A549 (cell line): ENCODE measurements at regions not wholly inside any gene's neighbourhood (a gene's known extent, or its start where the extent isn't known, plus 50 kb on each side); places are given as distances from the start of the nearest gene placed in this dataset.

Experiments used
- CHD2 ChIP-seq: fragments of 150-350 bp; IDR thresholded peaks from 2 replicates; pipeline ENCODE4 v1.6.1; 2014; ENCODE audit warnings: low read length; ENCODE audit not compliant: partially characterized antibody
- HDAC2 ChIP-seq: fragments of 200-600 bp; sonication (generic); IDR thresholded peaks from 2 replicates; pipeline ENCODE4 v1.6.1; 2016
- KDM5A ChIP-seq: fragments of 200-600 bp; sonication (generic); IDR thresholded peaks from 2 replicates; pipeline ENCODE4 v1.6.1; 2016; ENCODE audit warnings: antibody characterized with exemption, mild to moderate bottlenecking
- POLR2A ChIP-seq: IDR thresholded peaks from 2 replicates; pipeline ENCODE4 v1.6.1; 2012; ENCODE audit warnings: mild to moderate bottlenecking, low read length
- RAD21 ChIP-seq, 2 experiments: fragments of >200 bp in 1 of 2; sonication (Bioruptor Twin) in 1 of 2; formaldehyde crosslinking in 1 of 2; IDR thresholded peaks in 1 of 2; conservative IDR thresholded peaks in 1 of 2; 2 replicates in 1 of 2; 3 replicates in 1 of 2; pipeline ENCODE4 v1.6.1; 2012 to 2018; ENCODE audit warnings: inconsistent platforms in 1 of 2
- TF ChIP-seq, protein P1 (sequence below): fragments of >200 bp; sonication (Bioruptor Twin); formaldehyde crosslinking; IDR thresholded peaks from 3 replicates; pipeline ENCODE4 v1.5.1; 2016

DNA sequence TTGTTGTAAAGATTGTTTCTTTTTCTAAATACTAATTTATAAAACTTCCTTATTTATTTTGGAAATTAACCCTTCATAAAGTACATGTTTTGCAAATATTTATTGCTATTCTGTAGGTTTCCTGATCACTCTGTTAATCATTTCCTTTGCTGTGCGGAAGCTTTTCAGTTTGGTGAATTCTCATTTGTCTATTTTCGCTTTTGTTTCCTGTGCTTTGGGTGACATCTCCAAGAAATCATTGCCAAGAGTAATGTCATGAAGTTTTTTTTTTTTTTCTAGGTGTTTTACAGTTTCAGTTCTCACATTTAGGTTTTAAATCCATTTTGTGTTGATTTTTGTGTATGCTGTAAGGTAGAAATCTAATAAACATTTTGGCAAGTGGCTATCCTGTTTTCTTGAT is 1899.8 kb upstream of the ACO1 start:
- TF ChIP-seq POLR2A (no peak), KDM5A (no peak), CHD2 (no peak), HDAC2 (no peak), RAD21 (conservative IDR thresholded peaks at IDR 0.05 in 1 of 2, IDR thresholded peaks at IDR 0.05 in 1 of 2) (no peak)
- TF ChIP-seq, protein P1, sequence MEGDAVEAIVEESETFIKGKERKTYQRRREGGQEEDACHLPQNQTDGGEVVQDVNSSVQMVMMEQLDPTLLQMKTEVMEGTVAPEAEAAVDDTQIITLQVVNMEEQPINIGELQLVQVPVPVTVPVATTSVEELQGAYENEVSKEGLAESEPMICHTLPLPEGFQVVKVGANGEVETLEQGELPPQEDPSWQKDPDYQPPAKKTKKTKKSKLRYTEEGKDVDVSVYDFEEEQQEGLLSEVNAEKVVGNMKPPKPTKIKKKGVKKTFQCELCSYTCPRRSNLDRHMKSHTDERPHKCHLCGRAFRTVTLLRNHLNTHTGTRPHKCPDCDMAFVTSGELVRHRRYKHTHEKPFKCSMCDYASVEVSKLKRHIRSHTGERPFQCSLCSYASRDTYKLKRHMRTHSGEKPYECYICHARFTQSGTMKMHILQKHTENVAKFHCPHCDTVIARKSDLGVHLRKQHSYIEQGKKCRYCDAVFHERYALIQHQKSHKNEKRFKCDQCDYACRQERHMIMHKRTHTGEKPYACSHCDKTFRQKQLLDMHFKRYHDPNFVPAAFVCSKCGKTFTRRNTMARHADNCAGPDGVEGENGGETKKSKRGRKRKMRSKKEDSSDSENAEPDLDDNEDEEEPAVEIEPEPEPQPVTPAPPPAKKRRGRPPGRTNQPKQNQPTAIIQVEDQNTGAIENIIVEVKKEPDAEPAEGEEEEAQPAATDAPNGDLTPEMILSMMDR: no peak
